Lower leg skin (tissue), 4 donors: ENCODE measurements at regions not wholly inside any gene's neighbourhood (a gene's known extent, or its start where the extent isn't known, plus 50 kb on each side); places are given as distances from the start of the nearest gene placed in this dataset.

Experiments
- DNase-seq, 2 donors: peaks; one replicate each; pipeline ENCODE4 v3.0.0-alpha.2; 2019; ENCODE audit warnings: low spot score in 2 of 2
- H3K4me3 ChIP-seq: fragments of 200-600 bp; sonication (generic); 2 replicates; pipeline ENCODE4 v1.5.1; 2017; ENCODE audit warnings: mild to moderate bottlenecking, low read depth; ENCODE audit not compliant: poor library complexity, severe bottlenecking
- POLR2A ChIP-seq, 2 donors: fragments of 450-650 bp; IDR thresholded peaks; one replicate each; pipeline ENCODE4 v1.6.1; 2016 to 2017; ENCODE audit warnings: antibody characterized with exemption in 2 of 2, mild to moderate bottlenecking in 1 of 2, moderate library complexity in 1 of 2
- WGBS, 2 donors: methylation state at CpG; one replicate each; pipeline ENCODE4 v1.1.5; 2018; 5-methylcytosine and 5-hydroxymethylcytosine counted together
- intact Hi-C: fragments of 100-400 bp; cut with DNase I; formaldehyde crosslinking; loops from one replicate; pipeline ENCODE4 v1.15.0; 2023; ENCODE audit warnings: low total_unique reads
- TF ChIP-seq, protein P1 (sequence below), 3 donors: fragments of 450-650 bp; IDR thresholded peaks; one replicate each; pipeline ENCODE4 v1.5.1; 2016; ENCODE audit warnings: antibody characterized with exemption in 3 of 3, mild to moderate bottlenecking in 3 of 3, moderate library complexity in 2 of 3

DNA sequence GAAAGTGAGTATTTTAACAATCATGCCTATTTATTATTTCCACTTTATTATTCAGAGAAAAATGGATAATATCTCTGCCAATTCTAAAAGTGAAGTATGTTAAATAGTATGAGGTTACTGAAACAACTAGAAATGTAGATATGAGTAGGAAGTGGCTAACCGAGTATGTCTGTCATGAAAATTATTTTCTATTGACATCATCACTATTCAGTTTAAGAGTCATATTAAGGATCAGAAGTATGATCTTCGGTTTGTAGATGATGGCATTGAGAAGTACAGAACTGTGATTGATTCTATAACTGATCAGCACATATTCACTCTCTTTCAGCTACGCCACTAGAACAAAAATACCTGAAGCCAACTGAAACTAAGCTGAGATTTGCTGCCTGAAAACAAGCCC, 146.4 kb upstream of the SLITRK5 start:
- no peak overlapping the region for H3K4me3 ChIP-seq
- intact Hi-C loops: no loop called here
- 76 to 81% methylated on average over 3 of the region's 3 CpGs for WGBS, 2 donors
- no peak for DNase-seq
- TF ChIP-seq POLR2A (IDR thresholded peaks at IDR 0.05): no peak

DNA sequence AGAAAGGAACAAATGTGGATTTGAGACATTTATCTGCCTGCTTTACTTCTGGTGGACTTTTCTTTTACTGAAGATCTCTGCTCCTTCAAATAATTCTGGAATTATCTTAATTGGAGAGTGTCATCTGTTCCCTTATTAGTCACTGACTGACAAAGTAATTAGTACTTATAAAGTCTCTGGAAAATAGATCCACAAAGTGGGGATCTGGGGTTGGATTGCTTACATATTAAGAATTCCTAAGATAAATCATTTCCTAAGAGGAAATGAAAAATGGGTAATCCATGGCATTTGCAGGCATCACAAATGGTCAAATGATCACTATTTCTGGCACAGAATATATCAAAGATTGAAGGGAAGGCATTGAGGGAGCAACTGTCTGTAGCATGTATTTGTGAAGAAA, 137.4 kb upstream of the SLITRK5 start:
- no peak for DNase-seq
- no peak overlapping the region for H3K4me3 ChIP-seq
- TF ChIP-seq POLR2A (IDR thresholded peaks at IDR 0.05): no peak
- TF ChIP-seq, protein P1, sequence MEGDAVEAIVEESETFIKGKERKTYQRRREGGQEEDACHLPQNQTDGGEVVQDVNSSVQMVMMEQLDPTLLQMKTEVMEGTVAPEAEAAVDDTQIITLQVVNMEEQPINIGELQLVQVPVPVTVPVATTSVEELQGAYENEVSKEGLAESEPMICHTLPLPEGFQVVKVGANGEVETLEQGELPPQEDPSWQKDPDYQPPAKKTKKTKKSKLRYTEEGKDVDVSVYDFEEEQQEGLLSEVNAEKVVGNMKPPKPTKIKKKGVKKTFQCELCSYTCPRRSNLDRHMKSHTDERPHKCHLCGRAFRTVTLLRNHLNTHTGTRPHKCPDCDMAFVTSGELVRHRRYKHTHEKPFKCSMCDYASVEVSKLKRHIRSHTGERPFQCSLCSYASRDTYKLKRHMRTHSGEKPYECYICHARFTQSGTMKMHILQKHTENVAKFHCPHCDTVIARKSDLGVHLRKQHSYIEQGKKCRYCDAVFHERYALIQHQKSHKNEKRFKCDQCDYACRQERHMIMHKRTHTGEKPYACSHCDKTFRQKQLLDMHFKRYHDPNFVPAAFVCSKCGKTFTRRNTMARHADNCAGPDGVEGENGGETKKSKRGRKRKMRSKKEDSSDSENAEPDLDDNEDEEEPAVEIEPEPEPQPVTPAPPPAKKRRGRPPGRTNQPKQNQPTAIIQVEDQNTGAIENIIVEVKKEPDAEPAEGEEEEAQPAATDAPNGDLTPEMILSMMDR (IDR thresholded peaks at IDR 0.05): no peak
- intact Hi-C loops: no loop called here

DNA sequence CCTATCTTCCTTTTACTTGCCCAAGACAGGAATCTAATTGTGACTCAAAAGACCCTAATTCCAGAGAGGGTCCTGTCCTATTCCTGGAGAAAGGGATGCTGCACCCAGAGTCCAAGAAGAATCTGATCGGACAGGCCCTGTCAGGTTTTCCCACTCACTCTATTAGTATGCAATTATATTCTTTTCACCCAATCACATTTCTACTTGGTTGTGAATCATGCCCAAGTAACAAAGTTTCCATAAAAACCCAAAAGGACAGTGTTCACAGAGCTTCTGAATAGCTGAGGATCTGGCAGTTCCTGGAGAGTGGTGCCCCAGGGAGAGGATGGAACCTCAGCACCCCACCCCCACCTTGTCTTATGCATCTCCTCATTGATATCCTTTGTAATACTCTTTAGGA, 135.3 kb upstream of the SLITRK5 start:
- TF ChIP-seq POLR2A (IDR thresholded peaks at IDR 0.05): no peak
- TF ChIP-seq, protein P1 (IDR thresholded peaks at IDR 0.05): no peak
- intact Hi-C loops: no loop called here
- WGBS, 2 donors: 79 to 89% methylated on average over 1 of the region's 1 CpG

DNA sequence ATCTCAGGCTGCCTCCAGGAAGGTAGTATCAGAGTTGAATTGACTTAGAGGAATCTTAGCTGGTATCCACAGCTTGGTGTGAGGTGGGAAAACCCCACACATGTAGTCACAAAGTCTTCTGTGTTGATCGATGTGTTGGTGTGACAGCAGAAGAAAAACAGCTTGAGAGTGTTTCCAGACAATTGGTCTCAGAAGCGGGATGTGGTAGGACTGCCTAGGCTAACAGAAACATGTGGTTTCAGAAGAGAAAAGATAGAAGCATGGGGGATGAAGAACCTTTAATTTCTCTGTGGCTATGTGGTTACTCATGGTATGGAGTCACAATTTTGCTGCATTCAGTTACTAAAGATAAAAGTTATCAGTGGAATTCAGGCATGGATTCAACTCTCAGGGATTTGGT, 134.7 kb upstream of the SLITRK5 start:
- no peak overlapping the region for H3K4me3 ChIP-seq
- intact Hi-C loops: no loop called here
- 79 to 84% methylated on average over 2 of the region's 2 CpGs for WGBS, 2 donors
- TF ChIP-seq POLR2A (IDR thresholded peaks at IDR 0.05): no peak
- TF ChIP-seq, protein P1 (IDR thresholded peaks at IDR 0.05): no peak
- no peak for DNase-seq

More for the DNA sequence above, 135.3 kb upstream of the SLITRK5 start:
- no peak for DNase-seq
- no peak overlapping the region for H3K4me3 ChIP-seq

DNA sequence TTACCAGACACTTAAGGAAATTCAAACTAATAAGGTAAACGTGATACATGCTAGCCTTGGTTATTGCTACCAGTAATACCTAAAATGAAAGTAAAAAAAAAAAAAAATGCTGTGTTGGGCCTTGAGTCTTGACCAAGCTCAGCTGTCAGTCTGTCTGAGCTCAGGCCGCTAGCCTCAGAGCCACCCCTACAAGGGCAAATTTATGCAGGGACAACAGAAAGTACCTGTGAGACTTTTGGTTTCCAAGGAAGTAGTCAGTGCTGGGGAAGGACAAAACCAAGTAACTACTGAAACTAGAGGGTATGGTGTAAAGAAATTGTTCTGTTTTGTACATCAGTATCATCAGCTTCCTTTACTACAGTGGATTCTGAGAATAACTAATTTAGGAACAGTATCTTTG, 134.3 kb upstream of the SLITRK5 start:
- no peak overlapping the region for H3K4me3 ChIP-seq
- WGBS, 2 donors: 73 to 83% methylated on average over 2 of the region's 2 CpGs
- intact Hi-C loops: no loop called here
- no peak for DNase-seq
- TF ChIP-seq, protein P1 (IDR thresholded peaks at IDR 0.05): no peak
- no peak for TF ChIP-seq POLR2A (IDR thresholded peaks at IDR 0.05)

DNA sequence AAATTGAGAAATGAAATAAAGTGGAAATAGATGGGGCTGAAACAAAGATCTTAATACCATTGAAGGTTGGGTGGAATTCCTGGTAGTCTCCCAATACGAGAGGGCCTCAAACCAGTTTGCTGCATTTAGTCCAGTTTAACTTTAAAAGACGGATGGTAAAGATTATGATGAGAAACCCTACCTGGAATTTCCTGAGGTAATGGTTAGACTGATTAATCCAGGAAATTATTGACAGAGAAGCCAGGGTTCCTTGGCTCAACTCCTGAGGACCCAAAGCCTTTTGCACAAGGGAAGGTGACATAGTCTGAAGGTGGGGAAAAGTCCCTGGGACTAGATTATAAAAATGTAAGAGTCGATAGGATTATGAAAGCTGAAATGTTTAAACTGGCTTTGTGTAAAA, 133.2 kb upstream of the SLITRK5 start:
- no peak for DNase-seq
- WGBS, 2 donors: 80 to 81% methylated on average over 3 of the region's 3 CpGs
- TF ChIP-seq, protein P1 (IDR thresholded peaks at IDR 0.05): no peak
- no peak for TF ChIP-seq POLR2A (IDR thresholded peaks at IDR 0.05)
- no peak overlapping the region for H3K4me3 ChIP-seq
- intact Hi-C loops: no loop called here
